NB4 (cell line): ENCODE measurements at regions not wholly inside any gene's neighbourhood (a gene's known extent, or its start where the extent isn't known, plus 50 kb on each side); places are given as distances from the start of the nearest gene placed in this dataset.

Source experiments
- DNase-seq: peaks from one replicate; pipeline ENCODE4 v3.0.0; 2010; ENCODE audit warnings: low read depth
- H3K4me3 ChIP-seq: one replicate; pipeline ENCODE4 v1.5.1; 2011; ENCODE audit warnings: mild to moderate bottlenecking, low read depth, low read length, moderate library complexity
- MYC ChIP-seq: IDR thresholded peaks from 2 replicates; pipeline ENCODE4 v1.6.1; 2011; ENCODE audit warnings: low read depth, low read length
- POLR2A ChIP-seq: IDR thresholded peaks from 2 replicates; pipeline ENCODE4 v1.6.1; 2011; ENCODE audit warnings: mild to moderate bottlenecking; ENCODE audit not compliant: insufficient read length; ENCODE audit errors: extremely low read depth
- TF ChIP-seq, protein P1 (sequence below): IDR thresholded peaks from one replicate; pipeline ENCODE4 v1.5.1; 2012; ENCODE audit warnings: low read depth, low read length
- TF ChIP-seq, protein P2 (sequence below): IDR thresholded peaks from 2 replicates; pipeline ENCODE4 v1.6.1; 2011; ENCODE audit warnings: low read depth, low read length

DNA sequence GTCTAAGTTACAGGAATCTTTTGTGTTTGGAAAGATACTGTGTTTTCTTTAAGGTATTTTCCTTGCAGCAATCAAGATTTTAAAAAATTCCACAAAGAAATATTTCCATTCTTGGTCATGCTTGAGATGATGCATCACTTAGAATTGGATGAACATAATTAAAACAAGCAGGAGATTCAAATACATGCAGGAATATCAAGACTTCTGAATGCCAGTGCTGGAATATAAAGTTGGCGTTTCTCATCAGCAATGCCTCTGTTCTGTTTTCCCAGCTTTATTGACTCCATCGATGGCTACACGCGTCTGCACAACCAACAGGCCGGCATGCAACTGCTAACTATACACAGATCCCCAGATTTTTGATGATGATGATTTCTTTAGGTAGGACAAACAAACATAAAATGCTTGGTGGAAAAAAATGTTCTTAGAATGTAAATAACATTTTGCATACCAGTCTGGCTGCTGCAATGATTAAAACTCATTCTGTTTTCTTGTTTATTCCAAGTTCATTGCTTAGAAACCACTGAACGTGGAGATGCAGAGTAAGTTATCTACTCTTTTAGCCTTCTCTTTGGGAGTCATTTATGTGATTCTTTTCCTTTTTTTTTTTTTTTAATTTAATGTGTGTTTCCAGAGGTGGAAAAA, 91.3 kb upstream of the FAM171A1 start:
- no peak for TF ChIP-seq POLR2A
- TF ChIP-seq, protein P1, sequence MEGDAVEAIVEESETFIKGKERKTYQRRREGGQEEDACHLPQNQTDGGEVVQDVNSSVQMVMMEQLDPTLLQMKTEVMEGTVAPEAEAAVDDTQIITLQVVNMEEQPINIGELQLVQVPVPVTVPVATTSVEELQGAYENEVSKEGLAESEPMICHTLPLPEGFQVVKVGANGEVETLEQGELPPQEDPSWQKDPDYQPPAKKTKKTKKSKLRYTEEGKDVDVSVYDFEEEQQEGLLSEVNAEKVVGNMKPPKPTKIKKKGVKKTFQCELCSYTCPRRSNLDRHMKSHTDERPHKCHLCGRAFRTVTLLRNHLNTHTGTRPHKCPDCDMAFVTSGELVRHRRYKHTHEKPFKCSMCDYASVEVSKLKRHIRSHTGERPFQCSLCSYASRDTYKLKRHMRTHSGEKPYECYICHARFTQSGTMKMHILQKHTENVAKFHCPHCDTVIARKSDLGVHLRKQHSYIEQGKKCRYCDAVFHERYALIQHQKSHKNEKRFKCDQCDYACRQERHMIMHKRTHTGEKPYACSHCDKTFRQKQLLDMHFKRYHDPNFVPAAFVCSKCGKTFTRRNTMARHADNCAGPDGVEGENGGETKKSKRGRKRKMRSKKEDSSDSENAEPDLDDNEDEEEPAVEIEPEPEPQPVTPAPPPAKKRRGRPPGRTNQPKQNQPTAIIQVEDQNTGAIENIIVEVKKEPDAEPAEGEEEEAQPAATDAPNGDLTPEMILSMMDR: no peak
- TF ChIP-seq MYC: no peak
- TF ChIP-seq, protein P2, sequence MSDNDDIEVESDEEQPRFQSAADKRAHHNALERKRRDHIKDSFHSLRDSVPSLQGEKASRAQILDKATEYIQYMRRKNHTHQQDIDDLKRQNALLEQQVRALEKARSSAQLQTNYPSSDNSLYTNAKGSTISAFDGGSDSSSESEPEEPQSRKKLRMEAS: no peak
- no peak overlapping the region for H3K4me3 ChIP-seq
- no peak for DNase-seq

DNA sequence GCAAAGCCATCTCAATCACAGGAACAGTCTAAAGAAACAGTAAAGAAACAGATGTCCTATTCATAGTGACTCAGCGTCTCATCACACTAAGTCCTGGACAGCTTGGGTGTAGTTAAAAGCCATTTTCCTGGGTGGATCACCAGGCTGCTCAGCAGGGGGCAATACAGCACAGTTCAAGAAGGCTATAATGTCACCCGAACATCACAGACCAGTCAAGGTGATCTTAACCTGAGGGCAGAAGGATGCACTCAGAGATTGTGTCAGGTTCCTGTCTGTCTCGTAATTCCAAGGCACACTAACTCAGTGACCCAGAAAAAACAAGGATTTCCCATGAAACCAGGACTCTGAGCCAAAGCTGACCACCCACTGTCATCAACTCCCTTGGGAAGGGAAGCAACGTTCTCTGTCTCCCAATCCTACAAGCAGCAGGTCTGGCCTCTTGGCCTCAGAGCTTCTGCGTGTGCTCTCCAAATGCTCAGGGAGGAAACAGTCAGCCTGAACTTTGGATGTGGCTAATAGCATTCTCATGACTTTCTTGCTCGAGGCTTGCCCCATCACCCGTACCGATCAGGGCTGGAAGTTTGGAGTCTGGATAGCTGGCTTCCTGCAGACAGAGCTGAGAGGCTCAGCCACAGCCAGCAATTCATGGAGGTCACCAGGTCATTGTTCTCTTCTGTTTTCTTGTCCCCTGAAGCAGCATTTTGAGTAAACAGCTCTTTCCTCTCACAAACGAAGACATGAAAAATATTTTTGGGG, 90.4 kb upstream of the FAM171A1 start:
- peak; percentile 1 for DNase-seq
- TF ChIP-seq, protein P1: no peak
- TF ChIP-seq, protein P2: no peak
- TF ChIP-seq POLR2A (no peak), MYC (no peak)
- H3K4me3 ChIP-seq: no peak overlapping the region

DNA sequence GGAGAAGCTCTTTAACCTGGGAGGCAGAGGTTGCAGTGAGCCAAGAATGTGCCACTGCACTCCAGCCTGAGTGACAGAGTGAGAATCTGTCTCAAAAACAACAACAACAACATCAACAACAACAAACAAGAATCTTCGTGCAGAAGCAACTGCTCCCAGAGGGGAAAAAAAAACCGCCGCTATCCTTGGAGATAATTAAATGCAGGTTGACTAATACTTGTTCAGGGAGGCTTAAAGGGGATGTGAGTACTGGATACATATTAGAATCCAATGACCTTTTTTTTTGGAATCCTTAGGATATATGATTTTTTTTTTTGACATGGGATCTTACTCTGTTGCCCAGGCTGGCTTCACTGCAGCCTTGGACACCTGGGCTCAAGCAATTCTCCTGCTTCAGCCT, 89.6 kb upstream of the FAM171A1 start:
- no peak overlapping the region for H3K4me3 ChIP-seq
- no peak for DNase-seq
- TF ChIP-seq, protein P1: no peak
- TF ChIP-seq, protein P2: no peak
- TF ChIP-seq MYC: no peak
- TF ChIP-seq POLR2A: no peak

DNA sequence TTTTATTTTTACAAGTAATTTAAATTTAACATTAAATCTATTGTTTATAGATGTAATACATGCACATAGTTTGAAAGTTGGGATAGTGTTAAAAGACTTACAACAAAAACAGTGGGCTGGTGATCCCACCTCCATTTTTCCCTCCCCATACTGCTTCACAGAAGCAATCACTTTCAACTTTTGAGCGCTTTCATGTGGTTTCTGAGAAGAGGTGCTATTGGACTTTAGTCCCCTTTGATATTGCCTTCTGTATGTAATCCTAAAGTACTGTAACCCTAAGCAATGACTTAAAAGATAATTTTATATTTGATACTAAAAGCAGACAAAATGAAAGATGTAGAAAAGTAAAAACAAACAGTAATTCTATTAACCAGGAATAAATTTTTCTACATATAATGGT, 88.1 kb upstream of the FAM171A1 start:
- no peak for DNase-seq
- TF ChIP-seq MYC: no peak
- TF ChIP-seq POLR2A: no peak
- TF ChIP-seq, protein P1: no peak
- TF ChIP-seq, protein P2: no peak
- no peak overlapping the region for H3K4me3 ChIP-seq

DNA sequence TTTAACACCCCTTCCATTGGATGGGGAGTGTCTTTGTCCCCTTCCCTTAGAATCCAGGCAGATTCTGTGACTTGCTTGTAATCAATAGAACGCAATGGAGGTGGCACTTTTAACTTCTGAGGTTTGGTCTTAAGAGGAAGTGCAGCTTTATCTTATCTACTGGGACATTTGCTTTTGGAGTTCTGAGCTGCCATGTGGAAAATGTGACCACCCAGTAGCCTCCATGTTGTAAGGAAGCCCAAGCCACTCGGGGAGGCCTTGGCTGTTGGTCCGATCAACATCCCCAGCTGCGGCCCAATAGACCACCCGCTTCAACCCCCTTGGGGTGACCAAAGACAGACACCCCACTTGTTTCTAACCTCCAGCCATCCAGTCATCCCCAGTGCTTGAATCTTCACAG, 86.3 kb upstream of the FAM171A1 start:
- DNase-seq: no peak
- TF ChIP-seq, protein P1: no peak
- no peak for TF ChIP-seq POLR2A
- TF ChIP-seq MYC: no peak
- TF ChIP-seq, protein P2: no peak
- no peak overlapping the region for H3K4me3 ChIP-seq
